ENCODE measurements at regions not wholly inside any gene's neighbourhood (a gene's known extent, or its start where the extent isn't known, plus 50 kb on each side); places are given as distances from the start of the nearest gene placed in this dataset.

GRCh38 chr20:63104312-63105181 lies 97.8 kb upstream of the BHLHE23 start:
- Histone ChIP-seq H3K4me1 (ENCODE audit: insufficient read depth, low read length) (peaks cover 8% of the 10 kb centered on the region; the same call in 1 of the 2 replicates), H3K27me3 (ENCODE audit: low read length) (peaks cover 24% of the 10 kb centered on the region), H3K9me3 (ENCODE audit: low read length) (no peaks in the 10 kb centered on the region), H3K27ac (ENCODE audit: low read length) (no peak overlapping the region), H3K9ac (ENCODE audit: low read length) (no peak overlapping the region), H3K79me2 (ENCODE audit: low read length) (no peaks in the 10 kb centered on the region), H3K36me3 (ENCODE audit: low read depth, low read length) (no peaks in the 10 kb centered on the region), H2AFZ (ENCODE audit: low read length) (no peak overlapping the region), H3K9me2 (replicated peaks; ENCODE audit: low read length) (no peaks in the 10 kb centered on the region), H3F3A (ENCODE audit: low read length, unreplicated experiment) (no peaks in the 10 kb centered on the region), H3K4me3 (ENCODE audit: low read length) (no peak overlapping the region), H3K4me2 (ENCODE audit: low read length) (no peak overlapping the region), H4K20me1 (ENCODE audit: low read length) (no peaks in the 10 kb centered on the region)
- no peak for TF ChIP-seq CTCF (conservative IDR thresholded peaks at IDR 0.05; ENCODE audit: low read depth, low read length)
- TF ChIP-seq EZH2 (IDR thresholded peaks at IDR 0.05; ENCODE audit: low read length, unreplicated experiment) = no peak
- TF ChIP-seq EZH2phosphoT487 (IDR thresholded peaks at IDR 0.05; ENCODE audit: borderline replicate concordance, low read length) = no peak
- CTCF ChIA-PET = no interaction called here
- ATAC-seq (no peak), DNase-seq (no peak)
- intact Hi-C loops (cut with micrococcal nuclease) = no loop called here
- no TSS peak for BruUV-seq (replicated peaks)
- POLR2A ChIA-PET (ENCODE audit: unreplicated experiment) = no interaction called here

DNA sequence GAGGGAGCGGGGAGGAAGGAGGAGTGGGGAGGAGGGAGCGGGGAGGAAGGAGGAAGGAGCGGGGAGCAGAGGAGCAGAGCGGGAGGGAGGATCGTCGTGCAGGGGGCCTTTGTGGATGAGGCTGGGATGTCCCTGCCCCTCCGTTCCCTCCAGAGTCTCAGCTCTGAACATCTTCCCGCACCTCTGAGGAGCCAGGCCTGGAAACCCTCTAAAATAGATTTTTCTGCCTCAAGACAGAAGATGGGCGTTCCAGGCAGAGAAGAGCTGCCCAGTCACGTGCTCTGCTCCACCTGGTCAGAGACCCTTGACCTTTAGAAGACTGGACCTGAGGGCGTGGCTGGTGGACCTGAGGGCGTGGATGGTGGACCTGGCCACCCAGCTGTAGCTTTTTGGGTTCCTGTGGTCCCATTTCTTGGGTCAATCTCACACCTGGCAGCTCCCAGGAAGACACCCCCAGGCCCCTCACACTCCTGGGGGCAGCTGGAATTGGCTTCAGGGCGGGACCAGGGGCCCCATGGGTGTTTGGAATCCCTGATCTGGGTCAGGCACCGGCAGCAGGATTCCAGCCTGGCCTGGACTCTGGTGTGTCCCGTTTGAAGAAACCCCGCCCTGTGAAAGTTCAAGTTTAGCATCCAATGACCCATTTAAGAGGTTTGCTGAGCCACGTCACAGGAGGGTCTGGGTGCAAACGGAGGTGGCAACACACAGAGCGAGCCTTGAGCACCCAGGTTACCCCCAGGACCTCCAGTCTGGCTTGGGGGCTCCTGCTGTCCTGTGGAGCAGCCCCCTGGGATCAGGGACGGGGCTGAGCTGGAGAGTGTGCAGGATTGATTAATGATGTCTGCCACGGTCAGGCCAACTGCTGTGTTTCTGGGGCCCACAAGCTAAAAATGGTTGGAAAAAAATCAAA lies 96.9 kb upstream of the BHLHE23 start:
- peaks cover 8% of the 10 kb centered on the region; the same call in 1 of the 2 replicates for H3K4me1 ChIP-seq (ENCODE audit: insufficient read depth, low read length)
- peaks cover 19% of the 10 kb centered on the region for H3K27me3 ChIP-seq (ENCODE audit: low read length)
- no peak overlapping the region for H2AFZ ChIP-seq (ENCODE audit: low read length)
- no peak for TF ChIP-seq CTCF (conservative IDR thresholded peaks at IDR 0.05; ENCODE audit: low read depth, low read length)
- TF ChIP-seq EZH2 (IDR thresholded peaks at IDR 0.05; ENCODE audit: low read length, unreplicated experiment) = no peak
- no peak for TF ChIP-seq EZH2phosphoT487 (IDR thresholded peaks at IDR 0.05; ENCODE audit: borderline replicate concordance, low read length)
- H3K4me2 ChIP-seq (ENCODE audit: low read length) = no peak overlapping the region
- no peak overlapping the region for H3K9ac ChIP-seq (ENCODE audit: low read length)
- no peak overlapping the region for H3K27ac ChIP-seq (ENCODE audit: low read length)
- no peaks in the 10 kb centered on the region for H3K9me3 ChIP-seq (ENCODE audit: low read length)
- intact Hi-C loops (cut with micrococcal nuclease) = no loop called here
- ChIA-PET CTCF (no interaction called here), POLR2A (ENCODE audit: unreplicated experiment) (no interaction called here)
- H3K79me2 ChIP-seq (ENCODE audit: low read length) = no peaks in the 10 kb centered on the region
- ATAC-seq (no peak), DNase-seq (no peak)
- no peaks in the 10 kb centered on the region for H3F3A ChIP-seq (ENCODE audit: low read length, unreplicated experiment)
- no peaks in the 10 kb centered on the region for H3K9me2 ChIP-seq (replicated peaks; ENCODE audit: low read length)
- H3K4me3 ChIP-seq (ENCODE audit: low read length) = no peak overlapping the region
- H3K36me3 ChIP-seq (ENCODE audit: low read depth, low read length) = no peaks in the 10 kb centered on the region
- no peaks in the 10 kb centered on the region for H4K20me1 ChIP-seq (ENCODE audit: low read length)
- BruUV-seq (replicated peaks) = no TSS peak

Measured in PC-3 (cell line).